Naive thymus-derived CD4-positive, alpha-beta T cell (primary cell): ENCODE measurements at regions not wholly inside any gene's neighbourhood (a gene's known extent, or its start where the extent isn't known, plus 50 kb on each side); places are given as distances from the start of the nearest gene placed in this dataset.
"Not testable (repeated sequence)": the region's sequence is repeated elsewhere in the genome, so short reads cannot be mapped to it uniquely, and the experiment has no call there.

Experiments used
- ATAC-seq: fragments of 150-1000 bp; cut with Tn5 transposase; 2 replicates; pipeline ENCODE4 v1.10.0; 2021; ENCODE audit warnings: mild to moderate bottlenecking, moderate library complexity
- CTCF ChIA-PET: fragments of 350-600 bp; sonication (Branson Sonifier 250); formaldehyde crosslinking; loops from one replicate; lab custom pipeline; 2021; ENCODE audit warnings: antibody characterized with exemption; lab: Charles Lee
- POLR2A ChIA-PET: fragments of 350-600 bp; sonication (Branson Sonifier 250); formaldehyde crosslinking; loops from one replicate; lab custom pipeline; 2021; ENCODE audit warnings: antibody characterized with exemption, inconsistent platforms; lab: Charles Lee
- DNase-seq, 9 donors: peaks; one replicate each; pipeline versions ENCODE4 v3.0.0 to v3.0.0-alpha.2; 2020 to 2022; ENCODE audit warnings: mixed read lengths in 1 of 9
- H3K27ac ChIP-seq: one replicate; pipeline ENCODE4 v1.7.0; 2013; ENCODE audit warnings: mild to moderate bottlenecking, low read depth, low read length, moderate library complexity
- H3K27me3 ChIP-seq, 2 donors: one replicate each; pipeline ENCODE4 v1.7.0; 2013; ENCODE audit warnings: low read length in 2 of 2, mild to moderate bottlenecking in 2 of 2, moderate library complexity in 2 of 2; ENCODE audit not compliant: control insufficient read depth in 2 of 2, insufficient read depth in 2 of 2
- H3K36me3 ChIP-seq, 3 experiments: 1 replicate in 2 of 3; 2 replicates in 1 of 3; pipeline ENCODE4 v1.7.0; 2013; ENCODE audit warnings: low read length in 3 of 3, mild to moderate bottlenecking in 3 of 3, moderate library complexity in 1 of 3; ENCODE audit not compliant: insufficient read depth in 3 of 3, control insufficient read depth in 2 of 3
- H3K4me1 ChIP-seq, 2 donors: one replicate each; pipeline ENCODE4 v1.7.0; 2013; ENCODE audit warnings: low read length in 2 of 2, mild to moderate bottlenecking in 2 of 2, moderate library complexity in 1 of 2; ENCODE audit not compliant: control insufficient read depth in 2 of 2, insufficient read depth in 2 of 2
- H3K4me3 ChIP-seq: 2 replicates; pipeline ENCODE4 v1.7.0; 2013; ENCODE audit warnings: mild to moderate bottlenecking, low read length
- H3K9me3 ChIP-seq, 3 experiments: 1 replicate in 2 of 3; 2 replicates in 1 of 3; pipeline ENCODE4 v1.7.0; 2013; ENCODE audit warnings: low read length in 3 of 3; ENCODE audit not compliant: control insufficient read depth in 2 of 3
- H3K27ac Mint-ChIP-seq, 9 donors: one replicate each; pipeline ENCODE4 v1.8.0; 2020 to 2022; ENCODE audit warnings: mixed read lengths in 9 of 9, mild to moderate bottlenecking in 8 of 9, moderate library complexity in 5 of 9, inconsistent platforms in 2 of 9
- H3K27me3 Mint-ChIP-seq, 5 donors: one replicate each; pipeline ENCODE4 v1.8.0; 2021 to 2022; ENCODE audit warnings: mixed read lengths in 5 of 5, mild to moderate bottlenecking in 1 of 5
- H3K36me3 Mint-ChIP-seq, 5 donors: one replicate each; pipeline ENCODE4 v1.8.0; 2020 to 2022; ENCODE audit warnings: mixed read lengths in 5 of 5, mild to moderate bottlenecking in 3 of 5, inconsistent platforms in 1 of 5
- H3K4me1 Mint-ChIP-seq, 7 donors: one replicate each; pipeline ENCODE4 v1.8.0; 2020 to 2022; ENCODE audit warnings: mixed read lengths in 7 of 7, mild to moderate bottlenecking in 3 of 7, inconsistent platforms in 1 of 7
- H3K4me3 Mint-ChIP-seq, 10 donors: one replicate each; pipeline ENCODE4 v1.8.0; 2020 to 2022; ENCODE audit warnings: mild to moderate bottlenecking in 10 of 10, mixed read lengths in 10 of 10, moderate library complexity in 6 of 10, inconsistent platforms in 2 of 10
- H3K9me3 Mint-ChIP-seq, 11 donors: one replicate each; pipeline ENCODE4 v1.8.0; 2020 to 2022; ENCODE audit warnings: mixed read lengths in 11 of 11, mild to moderate bottlenecking in 4 of 11, inconsistent platforms in 1 of 11, moderate library complexity in 1 of 11
- intact Hi-C, 2 donors: fragments of 100-400 bp; cut with micrococcal nuclease; formaldehyde crosslinking; loops; one replicate each; pipeline ENCODE4 v1.15.1; 2023

- ATAC-seq, H3K36me3 Mint-ChIP-seq, H3K4me1 ChIP-seq, H3K4me3 ChIP-seq, CTCF ChIA-PET, H3K27me3 Mint-ChIP-seq, POLR2A ChIA-PET, H3K36me3 ChIP-seq, H3K4me3 Mint-ChIP-seq, H3K9me3 ChIP-seq, H3K4me1 Mint-ChIP-seq, H3K27ac Mint-ChIP-seq, intact Hi-C loops, DNase-seq, H3K27ac ChIP-seq, H3K27me3 ChIP-seq: not testable (repeated sequence)
- peaks cover 0 to 19% (median 6%) of the 10 kb centered on the region in 11 donors for H3K9me3 Mint-ChIP-seq
Observed at GRCh38 chr18:11444169-11444568, 165.2 kb upstream of the SLC35G4 start.

- Mint-ChIP-seq H3K36me3 (no peaks in the 10 kb centered on the region), H3K27ac (no peak overlapping the region), H3K9me3 (peaks cover 0 to 15% (median 1%) of the 10 kb centered on the region in 11 donors), H3K4me3 (no peak overlapping the region), H3K4me1 (no peaks in the 10 kb centered on the region), H3K27me3 (no peaks in the 10 kb centered on the region)
- no peak overlapping the region for H3K4me3 ChIP-seq
- ChIA-PET CTCF (no interaction called here), POLR2A (no interaction called here)
- no peak overlapping the region for H3K27ac ChIP-seq
- no peaks in the 10 kb centered on the region for H3K27me3 ChIP-seq
- no peak for DNase-seq
- ATAC-seq, result no peak
- no peaks in the 10 kb centered on the region for H3K4me1 ChIP-seq
- H3K36me3 ChIP-seq, result no peaks in the 10 kb centered on the region
- intact Hi-C loops, result no loop called here
- H3K9me3 ChIP-seq, result no peaks in the 10 kb centered on the region
Observed at GRCh38 chr18:11437046-11437445, 172.3 kb upstream of the SLC35G4 start.

GRCh38 chr18:11432360-11432811 lies 177.0 kb upstream of the SLC35G4 start:
- no peak overlapping the region for H3K4me3 Mint-ChIP-seq
- H3K9me3 Mint-ChIP-seq, result peaks cover 0 to 14% (median 2%) of the 10 kb centered on the region in 11 donors
- Histone ChIP-seq H3K27me3 (no peaks in the 10 kb centered on the region), H3K4me1 (no peaks in the 10 kb centered on the region), H3K4me3 (no peak overlapping the region), H3K36me3 (no peaks in the 10 kb centered on the region), H3K27ac (no peak overlapping the region), H3K9me3 (no peaks in the 10 kb centered on the region)
- ATAC-seq (no peak), DNase-seq (no peak)
- no peaks in the 10 kb centered on the region for H3K4me1 Mint-ChIP-seq
- intact Hi-C loops, result no loop called here
- no peaks in the 10 kb centered on the region for H3K36me3 Mint-ChIP-seq
- ChIA-PET POLR2A (no interaction called here), CTCF (no interaction called here)
- peaks cover 0 to 11% (median 4%) of the 10 kb centered on the region in 5 donors for H3K27me3 Mint-ChIP-seq
- no peak overlapping the region for H3K27ac Mint-ChIP-seq

- ChIA-PET POLR2A (no interaction called here), CTCF (no interaction called here)
- no peak overlapping the region for H3K4me3 ChIP-seq
- H3K4me1 ChIP-seq, result no peaks in the 10 kb centered on the region
- H3K9me3 ChIP-seq, result no peaks in the 10 kb centered on the region
- Mint-ChIP-seq H3K4me3 (no peak overlapping the region), H3K36me3 (no peaks in the 10 kb centered on the region), H3K27ac (no peak overlapping the region), H3K9me3 (peaks cover 0 to 14% (median 1%) of the 10 kb centered on the region in 11 donors), H3K4me1 (no peaks in the 10 kb centered on the region), H3K27me3 (peaks cover 0 to 11% (median 4%) of the 10 kb centered on the region in 5 donors)
- H3K36me3 ChIP-seq, result no peaks in the 10 kb centered on the region
- intact Hi-C loops, result no loop called here
- no peak for DNase-seq
- no peak for ATAC-seq
- no peak overlapping the region for H3K27ac ChIP-seq
- no peaks in the 10 kb centered on the region for H3K27me3 ChIP-seq
Observed at GRCh38 chr18:11429876-11430275, 179.5 kb upstream of the SLC35G4 start.

- H3K4me3 Mint-ChIP-seq, result no peak overlapping the region
- Histone ChIP-seq H3K27me3 (no peaks in the 10 kb centered on the region), H3K27ac (no peak overlapping the region), H3K4me3 (no peak overlapping the region), H3K9me3 (no peaks in the 10 kb centered on the region), H3K36me3 (no peaks in the 10 kb centered on the region), H3K4me1 (no peaks in the 10 kb centered on the region)
- H3K4me1 Mint-ChIP-seq, result no peaks in the 10 kb centered on the region
- no peak overlapping the region for H3K27ac Mint-ChIP-seq
- H3K9me3 Mint-ChIP-seq, result peaks cover 0 to 10% (median 2%) of the 10 kb centered on the region in 11 donors
- DNase-seq (no peak), ATAC-seq (no peak)
- intact Hi-C loops, result no loop called here
- H3K27me3 Mint-ChIP-seq, result peaks cover 0 to 6% (median 0%) of the 10 kb centered on the region in 5 donors
- no peaks in the 10 kb centered on the region for H3K36me3 Mint-ChIP-seq
- CTCF ChIA-PET, result no interaction called here
- POLR2A ChIA-PET, result no interaction called here
Observed at GRCh38 chr18:11425211-11425610, 184.2 kb upstream of the SLC35G4 start.

- Mint-ChIP-seq H3K36me3 (no peaks in the 10 kb centered on the region), H3K4me1 (no peaks in the 10 kb centered on the region), H3K9me3 (peaks cover 0 to 12% (median 2%) of the 10 kb centered on the region in 11 donors), H3K27ac (no peak overlapping the region), H3K27me3 (peaks cover 0 to 3% (median 0%) of the 10 kb centered on the region in 5 donors), H3K4me3 (no peak overlapping the region)
- ATAC-seq (no peak), DNase-seq (no peak)
- CTCF ChIA-PET, result no interaction called here
- intact Hi-C loops, result no loop called here
- Histone ChIP-seq H3K9me3 (no peaks in the 10 kb centered on the region), H3K4me3 (no peak overlapping the region), H3K36me3 (no peaks in the 10 kb centered on the region), H3K4me1 (no peaks in the 10 kb centered on the region), H3K27me3 (no peaks in the 10 kb centered on the region), H3K27ac (no peak overlapping the region)
- POLR2A ChIA-PET, result no interaction called here
Observed at GRCh38 chr18:11419338-11419737, 190.1 kb upstream of the SLC35G4 start.

- Histone ChIP-seq H3K4me3 (no peak overlapping the region), H3K27me3 (no peaks in the 10 kb centered on the region), H3K9me3 (no peaks in the 10 kb centered on the region), H3K27ac (no peak overlapping the region), H3K36me3 (no peaks in the 10 kb centered on the region), H3K4me1 (no peaks in the 10 kb centered on the region)
- no peak for ATAC-seq
- Mint-ChIP-seq H3K9me3 (peaks cover 0 to 6% (median 0%) of the 10 kb centered on the region in 11 donors), H3K27ac (no peak overlapping the region), H3K36me3 (no peaks in the 10 kb centered on the region), H3K4me3 (no peak overlapping the region), H3K27me3 (peaks cover 0 to 9% (median 0%) of the 10 kb centered on the region in 5 donors), H3K4me1 (no peaks in the 10 kb centered on the region)
- intact Hi-C loops, result no loop called here
- ChIA-PET CTCF (no interaction called here), POLR2A (no interaction called here)
- no peak for DNase-seq
Observed at GRCh38 chr18:11412811-11413210, 196.6 kb upstream of the SLC35G4 start.
